HEK293 (cell line): ENCODE measurements at regions not wholly inside any gene's neighbourhood (a gene's known extent, or its start where the extent isn't known, plus 50 kb on each side); places are given as distances from the start of the nearest gene placed in this dataset.

ENCODE experiments used
- MYNN ChIP-seq: fragments of 450-650 bp; formaldehyde crosslinking; IDR thresholded peaks from 2 replicates; pipeline ENCODE4 v1.5.1; 2016; ENCODE audit warnings: missing biosample characterization, missing genetic modification characterization, borderline replicate concordance
- ZNF16 ChIP-seq: fragments of 450-650 bp; formaldehyde crosslinking; IDR thresholded peaks from 2 replicates; pipeline ENCODE4 v1.5.1; 2016; ENCODE audit warnings: low read depth, missing biosample characterization, missing genetic modification characterization
- ZNF175 ChIP-seq: fragments of 450-650 bp; formaldehyde crosslinking; IDR thresholded peaks from 2 replicates; pipeline ENCODE4 v1.5.1; 2016; ENCODE audit warnings: missing biosample characterization, missing genetic modification characterization

GRCh38 chr9:105967797-105968196, 273.5 kb downstream of the TMEM38B start:
- TF ChIP-seq MYNN, result no peak
- no peak for TF ChIP-seq ZNF175
- TF ChIP-seq ZNF16 (tag by site-specific recombination), result no peak
